ENCODE measurements at regions not wholly inside any gene's neighbourhood (a gene's known extent, or its start where the extent isn't known, plus 50 kb on each side); places are given as distances from the start of the nearest gene placed in this dataset.
"Not testable (repeated sequence)": the region's sequence is repeated elsewhere in the genome, so short reads cannot be mapped to it uniquely, and the experiment has no call there.

GRCh38 chr12:92417373-92417772 is 271.7 kb upstream of the BTG1 start:
- DNase-seq, result no peak

- DNase-seq, result no peak
These were observed 270.8 kb upstream of the BTG1 start for GRCh38 chr12:92416385-92416812.

- no peak for DNase-seq
These were observed 268.8 kb upstream of the BTG1 start for GRCh38 chr12:92414170-92415070.

- no peak for DNase-seq
These were observed 267.6 kb upstream of the BTG1 start for GRCh38 chr12:92413286-92413685.

- no peak for DNase-seq
These were observed 267.2 kb upstream of the BTG1 start for GRCh38 chr12:92412856-92413255.

- DNase-seq, result no peak
These were observed 266.0 kb upstream of the BTG1 start for GRCh38 chr12:92411687-92412086.

- DNase-seq, result peak; percentile 68
These were observed 262.6 kb upstream of the BTG1 start for GRCh38 chr12:92408072-92408900.

- DNase-seq, result not testable (repeated sequence)
These were observed 260.9 kb upstream of the BTG1 start for GRCh38 chr12:92406404-92407070.

GRCh38 chr12:92405801-92406251 is 260.2 kb upstream of the BTG1 start:
- not testable (repeated sequence) for DNase-seq

GRCh38 chr12:92404921-92405320 is 259.3 kb upstream of the BTG1 start:
- DNase-seq, result no peak

- no peak for DNase-seq
These were observed 258.7 kb upstream of the BTG1 start for GRCh38 chr12:92404259-92404894.

GRCh38 chr12:92403210-92404175 is 257.8 kb upstream of the BTG1 start:
- DNase-seq, result no peak

- DNase-seq, result no peak
These were observed 256.8 kb upstream of the BTG1 start for GRCh38 chr12:92402415-92402814.

GRCh38 chr12:92400006-92400405 is 254.4 kb upstream of the BTG1 start:
- no peak for DNase-seq

- DNase-seq, result no peak
These were observed 253.1 kb upstream of the BTG1 start for GRCh38 chr12:92398565-92399309.

GRCh38 chr12:92396647-92397252 is 251.1 kb upstream of the BTG1 start:
- no peak for DNase-seq

GRCh38 chr12:92395322-92395721 is 249.7 kb upstream of the BTG1 start:
- DNase-seq, result no peak

- DNase-seq, result no peak
These were observed 249.2 kb upstream of the BTG1 start for GRCh38 chr12:92394895-92395294.

GRCh38 chr12:92393504-92393903 is 247.9 kb upstream of the BTG1 start:
- no peak for DNase-seq

- not testable (repeated sequence) for DNase-seq
These were observed 246.1 kb upstream of the BTG1 start for GRCh38 chr12:92391726-92392125.
